Peyer's patch (tissue), 4 donors: ENCODE measurements at regions not wholly inside any gene's neighbourhood (a gene's known extent, or its start where the extent isn't known, plus 50 kb on each side); places are given as distances from the start of the nearest gene placed in this dataset.

Source experiments
- POLR2A ChIP-seq, 2 donors: fragments of 450-650 bp; IDR thresholded peaks; one replicate each; pipeline ENCODE4 v1.5.1; 2017; ENCODE audit warnings: antibody characterized with exemption in 2 of 2, mild to moderate bottlenecking in 2 of 2, moderate library complexity in 2 of 2
- TF ChIP-seq, protein P1 (sequence below), 6 experiments: fragments of 450-650 bp in 4 of 6; fragments of 200-600 bp in 2 of 6; sonication (generic) in 1 of 6; IDR thresholded peaks; one replicate each; pipeline ENCODE4 v1.5.1; 2017 to 2019; ENCODE audit warnings: antibody characterized with exemption in 6 of 6, mild to moderate bottlenecking in 3 of 6, moderate library complexity in 1 of 6

DNA sequence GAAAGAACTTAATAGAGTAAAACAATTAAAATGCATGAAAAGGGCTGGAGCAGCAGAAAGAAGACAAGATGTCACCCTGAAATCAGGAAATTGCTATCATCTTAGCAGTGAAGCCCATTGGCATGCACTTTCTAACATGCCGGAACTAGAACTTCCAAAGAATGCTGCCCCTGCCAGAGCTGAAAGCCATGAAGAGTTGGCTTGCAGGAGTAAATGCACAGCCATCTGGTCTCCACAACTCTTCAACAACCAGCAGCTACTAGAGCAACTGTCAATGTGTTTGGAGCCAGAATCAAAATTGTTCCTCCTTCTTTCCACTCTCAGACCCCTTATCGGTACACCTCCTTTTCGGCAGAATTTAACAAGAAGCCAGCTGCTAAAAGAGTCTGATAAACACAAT is 414.1 kb downstream of the KCNH5 start:
- TF ChIP-seq, protein P1, sequence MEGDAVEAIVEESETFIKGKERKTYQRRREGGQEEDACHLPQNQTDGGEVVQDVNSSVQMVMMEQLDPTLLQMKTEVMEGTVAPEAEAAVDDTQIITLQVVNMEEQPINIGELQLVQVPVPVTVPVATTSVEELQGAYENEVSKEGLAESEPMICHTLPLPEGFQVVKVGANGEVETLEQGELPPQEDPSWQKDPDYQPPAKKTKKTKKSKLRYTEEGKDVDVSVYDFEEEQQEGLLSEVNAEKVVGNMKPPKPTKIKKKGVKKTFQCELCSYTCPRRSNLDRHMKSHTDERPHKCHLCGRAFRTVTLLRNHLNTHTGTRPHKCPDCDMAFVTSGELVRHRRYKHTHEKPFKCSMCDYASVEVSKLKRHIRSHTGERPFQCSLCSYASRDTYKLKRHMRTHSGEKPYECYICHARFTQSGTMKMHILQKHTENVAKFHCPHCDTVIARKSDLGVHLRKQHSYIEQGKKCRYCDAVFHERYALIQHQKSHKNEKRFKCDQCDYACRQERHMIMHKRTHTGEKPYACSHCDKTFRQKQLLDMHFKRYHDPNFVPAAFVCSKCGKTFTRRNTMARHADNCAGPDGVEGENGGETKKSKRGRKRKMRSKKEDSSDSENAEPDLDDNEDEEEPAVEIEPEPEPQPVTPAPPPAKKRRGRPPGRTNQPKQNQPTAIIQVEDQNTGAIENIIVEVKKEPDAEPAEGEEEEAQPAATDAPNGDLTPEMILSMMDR (IDR thresholded peaks at IDR 0.05), result no peak
- TF ChIP-seq POLR2A (IDR thresholded peaks at IDR 0.05), result no peak
